GM21723 (cell line): ENCODE measurements at regions not wholly inside any gene's neighbourhood (a gene's known extent, or its start where the extent isn't known, plus 50 kb on each side); places are given as distances from the start of the nearest gene placed in this dataset.
"Not testable (repeated sequence)": the region's sequence is repeated elsewhere in the genome, so short reads cannot be mapped to it uniquely, and the experiment has no call there.

Source experiments
- ATAC-seq: cut with Tn5 transposase; IDR thresholded peaks from one replicate; pipeline ENCODE4 v1.9.1; 2021; ENCODE audit warnings: mild to moderate bottlenecking, moderate library complexity; ENCODE audit not compliant: unreplicated experiment

DNA sequence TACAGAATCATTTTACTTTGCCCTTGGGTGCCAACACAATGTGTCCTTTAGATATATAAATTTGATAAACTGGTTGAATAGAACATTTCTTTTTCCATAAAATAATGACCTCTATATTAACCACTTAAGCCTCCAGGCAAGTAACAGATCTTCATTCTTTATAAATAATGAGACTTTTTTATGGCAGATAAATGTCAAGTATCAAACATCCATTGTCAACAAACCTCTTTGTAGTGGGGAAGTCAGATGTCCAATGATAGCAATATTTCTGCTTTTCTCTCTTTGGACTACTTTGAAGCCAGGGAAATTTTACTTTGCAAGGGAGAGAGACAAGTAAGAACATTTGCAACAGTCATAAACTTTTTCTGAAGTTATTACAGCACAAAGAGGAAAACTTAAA is 841.2 kb downstream of the CDH8 start:
- ATAC-seq = no peak

GRCh38 chr16:61194573-61194972 is 841.7 kb downstream of the CDH8 start:
- ATAC-seq = no peak

DNA sequence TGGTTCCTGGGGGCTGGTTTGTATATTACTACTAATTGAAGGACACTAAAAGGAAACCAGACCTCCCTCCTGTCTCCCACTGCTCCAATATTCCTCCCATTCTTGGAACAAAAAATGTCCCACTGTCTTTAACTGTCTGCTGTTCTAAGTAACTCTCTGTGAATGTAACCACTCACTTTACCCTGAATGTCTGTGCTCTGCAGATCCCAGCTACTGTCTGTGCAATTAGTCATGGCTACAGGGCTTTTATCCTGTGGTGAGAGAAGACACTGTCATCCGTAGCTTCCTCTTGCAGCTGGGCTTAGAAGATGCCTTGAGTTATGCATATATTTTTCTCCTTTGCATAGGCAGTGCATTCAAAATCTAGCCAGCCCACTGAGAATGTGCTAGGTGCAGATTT is 853.8 kb downstream of the CDH8 start:
- ATAC-seq = no peak

- ATAC-seq = no peak
These were observed 854.3 kb downstream of the CDH8 start for GRCh38 chr16:61181982-61182381.

DNA sequence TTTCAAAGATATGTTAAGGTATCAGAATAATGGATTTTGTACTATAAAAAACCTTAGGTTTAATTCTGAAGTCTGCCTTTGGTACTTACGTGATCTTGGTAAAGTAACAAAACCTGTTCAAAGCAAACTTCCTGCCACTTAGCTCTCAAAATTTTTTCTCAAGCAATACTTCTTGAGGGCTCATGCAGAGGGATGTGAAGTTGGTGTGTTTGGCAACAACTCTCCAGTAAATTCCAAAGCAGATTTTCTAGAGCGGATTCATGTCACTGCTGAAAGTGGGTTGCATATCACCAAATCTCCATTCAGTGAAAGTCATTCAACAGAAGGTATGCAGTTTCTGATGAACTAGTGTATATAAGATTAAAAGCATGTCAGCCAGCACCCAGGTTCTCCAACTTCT is 856.7 kb downstream of the CDH8 start:
- ATAC-seq = no peak

DNA sequence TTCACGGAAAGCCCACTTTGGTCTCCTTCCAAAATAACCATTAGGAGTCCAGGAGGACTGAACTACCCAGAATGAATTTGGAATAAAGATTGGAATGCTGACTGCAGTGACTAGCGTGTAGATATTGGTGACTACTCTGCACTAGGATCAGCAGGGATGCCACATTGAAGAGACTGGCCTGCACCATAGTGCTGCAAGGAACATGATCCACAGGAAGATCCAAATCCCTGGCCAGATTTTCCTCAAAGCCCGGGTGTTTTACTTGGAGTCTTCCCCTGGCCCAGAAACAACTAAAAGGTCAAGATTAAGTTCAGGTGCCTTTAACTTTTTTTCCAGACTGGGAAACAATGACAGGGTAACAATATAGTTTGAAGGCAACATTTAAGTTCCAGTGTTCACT is 870.4 kb downstream of the CDH8 start:
- ATAC-seq = no peak

GRCh38 chr16:61150351-61150750 is 885.9 kb downstream of the CDH8 start:
- no peak for ATAC-seq

- ATAC-seq = no peak
These were observed 886.5 kb downstream of the CDH8 start for GRCh38 chr16:61149709-61150108.

GRCh38 chr16:61148930-61149329 is 887.3 kb downstream of the CDH8 start:
- no peak for ATAC-seq

DNA sequence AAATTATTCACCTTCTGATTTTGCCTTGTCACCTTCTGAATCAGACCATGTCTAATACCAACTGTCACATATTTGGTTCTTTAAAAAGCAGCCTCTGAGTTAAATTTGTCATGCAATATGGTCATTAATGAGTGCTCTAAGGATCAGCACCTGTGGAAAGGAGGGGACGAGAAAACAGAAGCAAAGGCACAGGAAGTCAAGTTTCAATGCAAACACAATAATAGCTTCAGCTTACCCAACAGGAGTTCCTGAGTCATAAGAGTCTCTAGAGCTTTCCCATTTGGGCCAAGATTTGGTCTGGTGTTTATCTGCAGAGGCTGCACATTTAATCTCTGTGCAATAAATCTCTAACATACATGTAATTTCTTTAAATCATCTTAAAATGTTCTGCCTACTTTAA is 889.8 kb downstream of the CDH8 start:
- no peak for ATAC-seq

DNA sequence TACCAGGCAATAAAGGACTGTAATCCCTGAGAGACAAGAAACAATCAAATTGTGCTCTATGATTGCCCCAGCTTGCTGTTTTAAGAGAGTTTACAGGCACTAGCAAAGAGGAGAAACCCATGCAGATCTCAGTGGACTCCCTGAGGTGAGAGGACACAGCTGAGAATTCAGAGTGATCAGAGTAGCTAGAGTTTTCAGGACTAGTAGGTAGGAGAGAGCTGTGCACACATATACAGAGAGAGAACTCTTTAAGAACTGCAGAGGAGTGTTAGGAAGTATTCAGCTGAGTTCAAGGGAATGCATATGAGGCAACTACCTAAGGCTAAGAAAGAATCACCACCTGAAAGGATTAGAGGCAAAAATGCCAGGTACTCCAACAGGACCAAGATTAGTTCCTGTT is 904.8 kb downstream of the CDH8 start:
- no peak for ATAC-seq

DNA sequence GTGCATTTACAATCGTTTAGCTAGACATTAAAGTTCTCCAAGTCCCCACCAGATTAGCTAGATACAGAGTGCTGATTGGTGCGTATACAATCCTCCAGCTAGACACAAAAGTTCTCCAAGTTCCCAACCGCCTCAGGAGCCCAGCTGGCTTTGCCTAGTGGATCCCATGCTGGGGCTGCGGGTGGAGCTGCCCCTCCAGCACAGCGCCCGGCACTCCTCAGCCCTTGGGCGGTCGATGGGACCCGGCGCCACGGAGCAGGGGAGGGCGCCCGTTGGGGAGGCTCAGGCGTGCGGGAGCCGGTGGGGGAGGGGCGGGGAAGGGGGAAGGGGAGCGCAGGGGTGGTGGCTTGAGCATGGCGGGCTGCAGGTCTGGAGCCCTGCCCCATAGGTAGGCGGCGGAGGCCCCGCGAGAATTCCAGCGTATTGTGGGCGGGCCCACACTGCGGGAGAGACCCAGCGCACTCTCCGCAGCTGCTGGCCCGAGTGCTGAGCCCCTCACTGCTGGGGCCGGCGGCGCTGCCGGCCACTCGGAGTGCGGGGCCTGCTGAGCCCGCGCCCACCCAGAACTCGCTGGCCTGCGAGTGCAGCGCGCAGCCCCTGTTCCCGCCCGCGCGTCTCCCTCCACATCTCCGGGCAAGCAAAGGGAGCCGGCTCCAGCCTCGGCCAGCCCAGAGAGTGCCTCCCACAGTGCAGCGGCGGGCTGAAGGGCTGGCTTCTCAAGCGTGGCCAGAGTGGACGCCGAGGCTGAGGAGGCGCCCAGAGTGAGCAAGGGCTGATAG is 907.5 kb downstream of the CDH8 start:
- ATAC-seq = no peak

GRCh38 chr16:61105544-61105943 is 930.7 kb downstream of the CDH8 start:
- no peak for ATAC-seq

- no peak for ATAC-seq
These were observed 937.7 kb downstream of the CDH8 start for GRCh38 chr16:61098505-61098904.

GRCh38 chr16:61091300-61091699 is 944.9 kb downstream of the CDH8 start:
- ATAC-seq = not testable (repeated sequence)

DNA sequence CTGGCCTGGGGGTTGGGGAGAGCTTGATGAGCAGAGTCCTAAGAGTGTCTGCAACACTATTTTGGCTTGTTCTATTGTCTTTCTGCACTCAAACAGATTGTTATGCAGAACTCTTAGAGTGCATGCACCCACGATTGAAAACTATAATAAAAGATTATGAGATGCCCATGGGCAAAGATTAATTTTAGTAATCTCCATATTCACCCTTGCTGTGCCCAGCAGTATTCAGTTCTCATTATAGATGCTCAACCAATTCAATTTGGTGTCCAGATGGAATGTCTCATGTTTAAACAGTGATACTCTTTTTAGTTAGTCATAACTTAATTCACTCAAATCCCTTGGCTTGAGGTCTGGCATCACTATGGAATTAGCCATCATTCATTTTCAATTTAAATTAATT is 952.5 kb downstream of the CDH8 start:
- no peak for ATAC-seq

DNA sequence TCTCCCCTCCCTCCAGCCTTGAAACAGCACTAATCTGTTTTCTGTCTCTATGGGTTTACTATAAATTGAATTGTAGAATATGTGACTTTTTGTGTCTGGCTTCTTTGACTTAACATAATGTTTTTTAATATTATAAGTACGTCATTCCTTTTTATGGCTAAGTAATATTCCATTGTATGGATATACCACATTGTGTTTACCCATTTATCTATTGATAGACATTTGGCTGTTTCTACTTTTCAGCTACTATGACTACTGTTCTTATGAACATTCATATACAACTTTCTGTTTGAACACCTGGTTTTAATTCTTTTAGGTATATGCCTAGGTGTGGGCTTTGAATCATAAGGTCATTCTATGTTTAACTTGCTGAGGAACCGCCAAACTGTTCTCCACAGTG is 961.9 kb downstream of the CDH8 start:
- ATAC-seq = no peak

DNA sequence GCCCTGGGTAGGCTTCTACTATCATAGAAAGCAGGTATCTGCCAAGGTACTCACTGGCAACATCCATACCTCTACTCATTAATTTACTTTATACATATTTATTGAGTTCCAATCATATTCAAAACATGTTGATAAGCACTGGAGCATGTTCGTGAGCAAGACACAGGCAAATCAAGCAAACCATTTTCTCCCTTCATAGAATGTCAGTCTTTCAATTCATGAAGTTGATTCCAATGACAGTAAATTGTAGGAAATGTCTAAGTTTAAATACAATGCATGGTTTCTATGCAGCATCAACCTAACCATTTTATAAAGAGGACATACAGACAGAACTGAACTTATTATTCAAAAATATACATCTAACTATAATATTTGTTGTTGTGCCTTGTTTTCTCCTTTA is 978.6 kb downstream of the CDH8 start:
- ATAC-seq = no peak

DNA sequence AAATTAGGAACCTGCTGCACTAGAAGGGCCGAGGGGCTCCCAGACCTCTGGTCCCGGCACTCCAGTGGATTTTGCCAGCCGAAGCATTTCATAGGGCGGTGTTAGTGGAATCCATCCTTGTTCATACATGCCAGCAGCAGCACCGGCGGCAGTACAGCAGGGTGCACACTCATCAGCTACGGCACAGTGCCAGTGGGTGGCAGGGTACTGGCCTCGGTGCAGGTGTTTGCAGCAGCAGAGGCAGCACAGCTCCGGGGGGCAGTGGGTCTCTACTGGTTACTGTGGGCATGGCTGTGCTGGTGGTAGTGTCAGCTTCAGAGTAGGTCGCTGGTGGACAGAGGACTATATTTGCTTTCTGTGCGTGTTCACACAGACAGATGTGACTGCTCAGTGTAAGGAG is 985.7 kb downstream of the CDH8 start:
- no peak for ATAC-seq

GRCh38 chr16:61045931-61046330 is 990.3 kb downstream of the CDH8 start:
- ATAC-seq = no peak

DNA sequence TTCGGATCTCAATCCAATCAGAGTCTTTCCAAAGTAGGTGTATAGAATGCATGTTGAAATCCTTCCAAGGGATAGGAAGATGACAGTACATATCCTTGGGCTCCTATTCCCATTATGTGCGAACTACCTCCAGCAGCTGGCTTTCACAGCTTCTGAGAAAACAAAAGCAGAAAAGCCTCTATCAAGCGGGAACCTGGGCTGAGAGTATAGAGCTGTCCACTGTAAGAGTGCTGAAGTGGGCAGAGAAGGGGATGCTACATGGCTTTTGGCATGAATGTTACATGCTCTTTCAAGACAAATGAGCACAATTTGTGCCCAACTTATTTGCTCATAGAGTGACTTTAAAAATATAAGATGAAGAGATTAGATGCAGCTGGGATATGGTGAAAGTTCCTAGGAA is 993.5 kb downstream of the CDH8 start:
- no peak for ATAC-seq

GRCh38 chr16:61030616-61031015 is 1005.6 kb downstream of the CDH8 start:
- no peak for ATAC-seq

- ATAC-seq = no peak
These were observed 1011.9 kb downstream of the CDH8 start for GRCh38 chr16:61024180-61024900.
